GM18505 (cell line): ENCODE measurements at regions not wholly inside any gene's neighbourhood (a gene's known extent, or its start where the extent isn't known, plus 50 kb on each side); places are given as distances from the start of the nearest gene placed in this dataset.

ENCODE experiments used
- ATAC-seq: cut with Tn5 transposase; IDR thresholded peaks from one replicate; pipeline ENCODE4 v1.9.1; 2021; ENCODE audit not compliant: unreplicated experiment
- POLR2A ChIP-seq: IDR thresholded peaks from 4 replicates; pipeline ENCODE4 v1.6.1; 2011; ENCODE audit warnings: borderline replicate concordance; ENCODE audit not compliant: insufficient read depth, insufficient read length; ENCODE audit errors: extremely low read depth

DNA sequence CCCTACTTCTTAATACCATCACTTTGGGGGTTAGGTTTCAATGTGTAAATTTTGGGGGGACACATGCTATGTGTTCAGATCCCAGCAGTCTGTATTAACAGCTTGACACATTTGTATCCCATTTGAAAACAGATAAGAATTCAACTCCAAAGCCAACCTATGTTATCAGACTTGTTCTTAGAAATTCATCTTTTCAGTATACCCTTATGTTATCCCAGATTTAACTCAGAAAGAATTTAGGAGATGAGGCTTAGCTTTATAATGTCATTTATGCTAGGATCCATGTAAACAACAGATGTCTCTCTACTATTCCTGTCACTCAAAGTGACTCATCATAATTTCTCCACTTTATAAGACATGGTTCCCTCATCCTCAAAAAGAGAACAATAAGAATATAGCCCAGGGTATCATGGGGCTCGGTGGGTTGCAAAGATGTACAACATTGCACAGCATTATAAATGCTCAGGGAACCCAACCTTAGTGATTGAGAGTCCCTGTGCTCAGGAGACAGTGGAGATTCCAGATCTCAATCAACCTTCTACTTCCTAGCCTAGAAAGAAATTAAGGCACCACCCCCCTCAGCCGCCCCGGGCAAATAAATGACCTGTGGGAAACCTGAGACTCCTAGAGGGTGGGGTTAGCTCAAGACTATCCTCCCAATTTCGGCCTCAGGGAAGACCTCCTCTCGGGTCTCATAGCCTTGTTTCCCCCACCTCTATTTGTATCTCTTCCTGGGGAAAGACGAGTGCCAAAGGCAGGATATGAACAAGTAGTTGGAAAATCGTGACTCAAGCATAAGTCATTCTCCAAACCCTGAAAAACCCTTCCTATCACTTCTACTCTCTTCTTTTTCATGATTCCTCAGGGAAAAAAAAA, 265.1 kb upstream of the CAMK1G start:
- TF ChIP-seq POLR2A = no peak
- ATAC-seq = no peak

GRCh38 chr1:209319057-209319432, 264.5 kb upstream of the CAMK1G start:
- TF ChIP-seq POLR2A = no peak
- ATAC-seq = no peak

- no peak for ATAC-seq
These were observed 264.0 kb upstream of the CAMK1G start for GRCh38 chr1:209319549-209319948.

GRCh38 chr1:209323743-209324142, 259.8 kb upstream of the CAMK1G start:
- TF ChIP-seq POLR2A = no peak
- no peak for ATAC-seq

More at GRCh38 chr1:209319549-209319948, 264.0 kb upstream of the CAMK1G start:
- no peak for TF ChIP-seq POLR2A

DNA sequence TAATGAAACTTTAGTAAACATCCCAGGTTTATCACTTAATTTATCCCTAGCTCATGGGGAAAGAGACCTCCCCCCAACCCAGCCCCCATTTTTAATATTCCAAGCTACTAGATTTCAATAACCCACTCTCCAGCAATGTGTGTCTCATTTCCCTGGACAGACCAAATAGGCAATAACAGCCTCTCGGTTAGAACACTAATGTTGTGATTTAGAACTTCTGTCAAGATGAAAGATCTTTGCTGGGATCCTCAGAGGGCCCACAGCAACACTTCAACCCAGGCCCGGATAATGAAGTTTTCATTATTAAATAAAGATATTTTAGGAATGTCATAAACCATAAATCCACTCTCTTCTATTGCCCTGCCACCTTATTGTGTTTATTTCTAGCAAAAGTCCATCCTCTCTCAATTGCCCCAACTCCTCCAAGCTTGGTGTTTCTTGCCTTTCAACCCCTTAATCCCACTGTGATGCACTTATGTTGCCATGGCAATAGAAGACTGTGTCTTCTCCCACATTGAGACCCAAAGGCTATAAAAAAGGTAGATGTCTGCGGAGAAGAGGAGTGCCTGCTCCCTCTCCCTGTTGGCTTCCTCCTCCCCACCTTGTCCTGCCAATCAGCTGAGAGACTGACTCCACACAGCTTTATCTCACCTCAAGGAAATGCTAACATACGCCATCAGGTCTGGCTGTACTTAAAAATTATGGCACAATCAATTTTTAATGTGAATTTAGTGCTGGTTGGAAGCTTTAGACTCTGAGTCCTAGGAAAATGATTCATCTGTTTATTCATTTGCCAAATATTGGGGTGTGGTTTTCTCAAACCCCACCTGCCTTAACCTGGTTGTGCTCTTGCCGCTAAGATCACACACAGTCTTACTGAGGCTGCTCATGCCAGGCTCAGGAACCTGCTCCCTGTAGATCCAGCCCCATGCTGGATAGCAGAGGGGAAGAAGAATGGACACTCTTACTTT, 258.3 kb upstream of the CAMK1G start:
- no peak for ATAC-seq
- TF ChIP-seq POLR2A = no peak

DNA sequence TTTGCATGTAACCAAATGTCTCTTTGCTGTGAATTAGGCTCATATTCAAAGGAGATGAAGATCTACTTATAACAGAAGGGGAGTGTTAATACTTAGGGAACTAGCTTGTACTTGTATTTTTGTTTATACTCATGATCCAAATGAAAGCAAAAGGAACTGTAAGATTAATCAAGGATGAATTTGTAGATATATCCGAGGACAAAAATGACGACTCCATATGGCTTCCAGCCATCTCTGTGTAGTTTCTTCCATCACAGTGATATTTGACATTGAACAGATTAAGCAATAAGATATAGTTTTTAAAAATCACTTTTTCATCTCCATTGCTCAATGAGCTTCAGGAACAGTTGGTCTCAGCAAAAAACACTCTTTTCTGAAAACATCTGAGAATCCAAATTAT, 257.4 kb upstream of the CAMK1G start:
- no peak for ATAC-seq
- TF ChIP-seq POLR2A = no peak

DNA sequence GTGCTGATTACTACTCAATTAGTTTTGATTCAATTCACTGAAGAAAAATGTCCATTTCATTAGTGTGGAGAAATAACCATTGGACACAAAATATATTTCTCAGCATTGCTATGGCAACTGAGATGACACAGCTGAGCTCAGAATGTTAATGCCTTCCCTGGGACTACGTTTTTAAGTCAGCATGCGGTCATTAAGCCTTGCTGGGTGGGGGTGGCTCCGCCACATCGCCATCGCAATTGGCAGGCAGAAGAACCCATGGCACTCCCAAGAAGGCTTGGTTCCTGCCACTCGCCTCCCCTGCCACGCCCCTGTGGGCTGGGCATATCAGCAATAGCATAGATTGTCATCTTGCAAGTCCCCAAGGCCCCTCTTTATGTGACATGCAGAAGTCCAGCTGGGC, 256.7 kb upstream of the CAMK1G start:
- TF ChIP-seq POLR2A = no peak
- ATAC-seq = no peak

DNA sequence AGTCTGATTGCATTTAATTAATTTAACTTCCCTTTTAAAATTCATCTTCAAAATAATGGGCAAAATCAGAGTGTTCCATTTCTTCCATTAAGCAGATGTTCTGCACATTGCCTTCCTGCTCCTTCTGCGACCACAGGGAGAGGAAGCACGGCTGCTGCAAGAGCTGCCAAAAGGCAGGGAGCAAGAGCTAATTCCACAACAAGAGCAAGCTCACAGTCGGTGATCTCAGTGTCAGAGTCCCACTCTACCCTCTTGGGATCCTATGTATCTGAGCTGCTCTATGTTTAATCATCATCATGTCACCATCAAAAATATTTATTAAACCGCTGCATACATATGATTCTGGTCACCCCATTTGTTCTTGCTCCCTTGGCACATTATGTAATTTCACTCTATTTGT, 255.3 kb upstream of the CAMK1G start:
- no peak for TF ChIP-seq POLR2A
- no peak for ATAC-seq

GRCh38 chr1:209335178-209335577, 248.3 kb upstream of the CAMK1G start:
- no peak for TF ChIP-seq POLR2A
- ATAC-seq = peak; percentile 78

GRCh38 chr1:209341146-209341545, 242.4 kb upstream of the CAMK1G start:
- TF ChIP-seq POLR2A = no peak
- ATAC-seq = no peak

GRCh38 chr1:209341673-209342420, 241.7 kb upstream of the CAMK1G start:
- ATAC-seq = no peak

DNA sequence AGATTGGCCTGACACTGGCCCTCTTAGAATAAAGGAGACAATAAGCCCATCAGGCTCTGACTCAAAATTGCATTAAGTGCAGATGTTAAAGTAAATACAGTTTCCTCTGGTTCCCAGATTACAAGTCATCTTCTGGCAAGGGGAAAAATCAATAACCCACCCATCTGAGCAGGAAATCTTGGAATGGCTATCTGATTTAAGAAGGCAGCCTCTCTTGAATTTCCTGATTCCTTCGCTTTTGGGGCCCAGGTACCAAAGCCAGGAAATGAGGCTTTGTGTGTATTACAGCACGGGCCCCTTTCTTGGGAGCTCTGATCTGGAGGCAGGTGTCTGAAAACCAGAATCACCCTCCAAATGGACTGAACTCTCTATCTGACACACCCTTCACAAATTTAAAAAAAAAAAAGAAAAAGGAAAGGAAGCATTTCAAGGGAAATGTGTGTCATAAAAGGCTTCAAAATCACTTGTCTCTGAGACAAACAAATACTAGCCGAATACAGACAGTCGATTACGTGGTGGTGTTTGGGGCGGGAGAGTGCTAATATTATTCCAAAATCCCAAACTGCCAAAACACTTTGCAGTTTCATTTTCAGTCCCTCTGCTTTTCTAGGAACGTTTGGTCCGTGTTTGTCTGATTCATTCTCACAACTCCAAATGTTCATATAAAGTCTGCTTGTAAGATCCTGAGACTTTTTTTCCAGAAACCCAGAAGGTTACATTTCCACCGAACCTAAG, 240.9 kb upstream of the CAMK1G start:
- no peak for ATAC-seq
- no peak for TF ChIP-seq POLR2A

More at GRCh38 chr1:209341673-209342420, 241.7 kb upstream of the CAMK1G start:
- no peak for TF ChIP-seq POLR2A
